A549 (cell line): ENCODE measurements at regions not wholly inside any gene's neighbourhood (a gene's known extent, or its start where the extent isn't known, plus 50 kb on each side); places are given as distances from the start of the nearest gene placed in this dataset.

Source experiments
- ATAC-seq, 2 experiments: fragments of 200-7000 bp in 1 of 2; fragments of >200 bp in 1 of 2; cut with Nextera tagmentation in 1 of 2; cut with Tn5 transposase in 1 of 2; 3 replicates each; pipeline versions ENCODE4 v1.8.0 to v1.9.1; 2018 to 2020; ENCODE audit warnings: mild to moderate bottlenecking in 1 of 2, moderate library complexity in 1 of 2
- CTCF ChIA-PET: fragments of 300-600 bp; sonication (Branson Sonifier 250); formaldehyde crosslinking; extraction: SDS; loops from one replicate; lab custom pipeline; 2021; ENCODE audit warnings: antibody characterized with exemption, inconsistent platforms; lab: Yijun Ruan, JAX
- POLR2A ChIA-PET: fragments of 350-600 bp; formaldehyde crosslinking; extraction: SDS; loops from one replicate; lab custom pipeline; 2021; ENCODE audit warnings: antibody characterized with exemption, inconsistent platforms; lab: Yijun Ruan, JAX
- DNase-seq, 2 experiments: peaks; one replicate each; pipeline versions ENCODE4 v3.0.0 to v3.0.0-alpha.2; 2011 to 2016; ENCODE audit warnings: low read depth in 1 of 2, low spot score in 1 of 2
- FAIRE-seq: peaks from 2 replicates; lab custom pipeline; 2011; peaks lifted over from hg19 to GRCh38; lab: Jason Lieb, UNC
- H3K27ac ChIP-seq, 2 experiments: fragments of >200 bp; sonication (Bioruptor Twin); formaldehyde crosslinking; 3 replicates each; pipeline ENCODE4 v1.5.1; 2016 to 2017
- H3K4me1 ChIP-seq: fragments of >200 bp; sonication (Bioruptor Twin); formaldehyde crosslinking; 3 replicates; pipeline ENCODE4 v1.6.1; 2016
- H3K4me2 ChIP-seq: fragments of >200 bp; sonication (Bioruptor Twin); formaldehyde crosslinking; 3 replicates; pipeline ENCODE4 v1.6.1; 2016
- H3K4me3 ChIP-seq: fragments of >200 bp; sonication (Bioruptor Twin); formaldehyde crosslinking; 3 replicates; pipeline ENCODE4 v1.5.1; 2016
- H3K9me3 ChIP-seq: fragments of >200 bp; sonication (Bioruptor Twin); formaldehyde crosslinking; 3 replicates; pipeline ENCODE4 v1.6.1; 2016
- CBX2 ChIP-seq: fragments of 200-600 bp; sonication (generic); IDR thresholded peaks from 2 replicates; pipeline ENCODE4 v1.6.1; 2016; ENCODE audit warnings: low read depth, mild to moderate bottlenecking, borderline replicate concordance
- CEBPB ChIP-seq, 2 experiments: fragments of >200 bp in 1 of 2; sonication (Bioruptor Twin) in 1 of 2; formaldehyde crosslinking in 1 of 2; IDR thresholded peaks; 2 replicates each; pipeline ENCODE4 v1.6.1; 2012 to 2016
- CHD4 ChIP-seq: fragments of 200-600 bp; sonication (generic); IDR thresholded peaks from 2 replicates; pipeline ENCODE4 v1.6.1; 2016; ENCODE audit warnings: antibody characterized with exemption, mild to moderate bottlenecking, borderline replicate concordance
- GATA3 ChIP-seq: IDR thresholded peaks from 2 replicates; pipeline ENCODE4 v1.6.1; 2012; ENCODE audit warnings: borderline replicate concordance
- HDAC2 ChIP-seq: fragments of 200-600 bp; sonication (generic); IDR thresholded peaks from 2 replicates; pipeline ENCODE4 v1.6.1; 2016
- HEYL ChIP-seq: fragments of 250-450 bp; sonication (Bioruptor Pico); IDR thresholded peaks from 2 replicates; pipeline ENCODE4 v1.8.0; 2021; ENCODE audit warnings: mild to moderate bottlenecking, moderate library complexity
- HOXB13 ChIP-seq: fragments of 250-450 bp; sonication (Bioruptor Pico); IDR thresholded peaks from 2 replicates; pipeline ENCODE4 v1.5.0; 2020; ENCODE audit warnings: low read depth, mild to moderate bottlenecking, moderate library complexity
- MAZ ChIP-seq: fragments of 150-350 bp; IDR thresholded peaks from 2 replicates; pipeline ENCODE4 v1.6.1; 2014; ENCODE audit warnings: antibody characterized with exemption, low read depth, low read length, borderline replicate concordance
- PHF8 ChIP-seq: fragments of 200-600 bp; sonication (generic); IDR thresholded peaks from 2 replicates; pipeline ENCODE4 v1.6.1; 2016; ENCODE audit warnings: low read depth, mild to moderate bottlenecking, antibody characterized with exemption, moderate library complexity, borderline replicate concordance
- POLR2AphosphoS2 ChIP-seq: conservative IDR thresholded peaks from 2 replicates; pipeline ENCODE4 v1.6.1; 2012; ENCODE audit warnings: low read length, improper control_type of control experiment, inconsistent platforms
- SMC3 ChIP-seq: fragments of >200 bp; sonication (Bioruptor Twin); formaldehyde crosslinking; IDR thresholded peaks from 3 replicates; pipeline ENCODE4 v1.6.1; 2018; ENCODE audit warnings: inconsistent platforms
- SREBF2 ChIP-seq: fragments of 450-650 bp; IDR thresholded peaks from 2 replicates; pipeline ENCODE4 v1.6.1; 2014; ENCODE audit warnings: mild to moderate bottlenecking, moderate library complexity
- ZFP36 ChIP-seq: fragments of 450-650 bp; IDR thresholded peaks from 2 replicates; pipeline ENCODE4 v1.6.1; 2014; ENCODE audit warnings: borderline replicate concordance; ENCODE audit not compliant: partially characterized antibody
- ZNF302 ChIP-seq: fragments of 250-450 bp; sonication (Bioruptor Pico); IDR thresholded peaks from 2 replicates; pipeline ENCODE4 v1.9.0; 2021; ENCODE audit warnings: inconsistent platforms, mild to moderate bottlenecking, moderate library complexity
- WGBS: methylation state at CpG from one replicate; pipeline ENCODE4 v1.1.6; 2017; ENCODE audit errors: missing lambda C conversion rate; 5-methylcytosine and 5-hydroxymethylcytosine counted together
- TF ChIP-seq, protein P1 (sequence below): fragments of 200-600 bp; sonication (generic); IDR thresholded peaks from 2 replicates; pipeline ENCODE4 v1.6.1; 2016; ENCODE audit warnings: antibody characterized with exemption, mild to moderate bottlenecking, moderate library complexity
- TF ChIP-seq, protein P2 (sequence below): fragments of >200 bp; sonication (Bioruptor Twin); formaldehyde crosslinking; IDR thresholded peaks from 3 replicates; pipeline ENCODE4 v1.6.1; 2016
- TF ChIP-seq, protein P3 (sequence below): fragments of 250-450 bp; sonication (Bioruptor Pico); IDR thresholded peaks from 2 replicates; pipeline ENCODE4 v1.5.0; 2021; ENCODE audit warnings: mild to moderate bottlenecking, moderate library complexity, borderline replicate concordance
- TF ChIP-seq, protein P4 (sequence below): fragments of 450-650 bp; IDR thresholded peaks from 2 replicates; pipeline ENCODE4 v1.6.1; 2014; ENCODE audit warnings: antibody characterized with exemption
- TF ChIP-seq, protein P5 (sequence below): fragments of >200 bp; sonication (Bioruptor Twin); formaldehyde crosslinking; IDR thresholded peaks from 2 replicates; pipeline ENCODE4 v1.6.1; 2016
- TF ChIP-seq, protein P6 (sequence below): fragments of 250-450 bp; sonication (Bioruptor Pico); IDR thresholded peaks from 2 replicates; pipeline ENCODE4 v1.5.0; 2020; ENCODE audit warnings: low read depth, mild to moderate bottlenecking, moderate library complexity

DNA sequence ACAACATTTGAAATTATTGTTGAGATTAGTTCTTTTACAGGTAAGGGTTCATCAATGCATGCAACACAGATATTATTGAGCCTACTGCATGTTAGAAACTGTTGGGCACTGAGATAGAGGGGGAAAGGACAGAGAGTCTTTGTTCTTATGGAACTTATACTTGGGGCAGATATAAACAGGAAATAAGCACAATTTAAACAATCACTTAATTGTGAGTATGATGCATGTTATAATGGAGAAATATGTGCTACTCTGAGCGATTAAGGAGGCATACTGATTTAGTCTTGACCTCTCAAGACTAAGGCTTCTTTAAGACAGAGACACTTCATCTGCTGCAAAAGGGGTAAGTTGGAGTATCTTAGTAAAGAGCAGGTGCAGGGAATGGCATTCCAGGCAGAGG is 593.3 kb downstream of the CCSER2 start:
- TF ChIP-seq, protein P1, sequence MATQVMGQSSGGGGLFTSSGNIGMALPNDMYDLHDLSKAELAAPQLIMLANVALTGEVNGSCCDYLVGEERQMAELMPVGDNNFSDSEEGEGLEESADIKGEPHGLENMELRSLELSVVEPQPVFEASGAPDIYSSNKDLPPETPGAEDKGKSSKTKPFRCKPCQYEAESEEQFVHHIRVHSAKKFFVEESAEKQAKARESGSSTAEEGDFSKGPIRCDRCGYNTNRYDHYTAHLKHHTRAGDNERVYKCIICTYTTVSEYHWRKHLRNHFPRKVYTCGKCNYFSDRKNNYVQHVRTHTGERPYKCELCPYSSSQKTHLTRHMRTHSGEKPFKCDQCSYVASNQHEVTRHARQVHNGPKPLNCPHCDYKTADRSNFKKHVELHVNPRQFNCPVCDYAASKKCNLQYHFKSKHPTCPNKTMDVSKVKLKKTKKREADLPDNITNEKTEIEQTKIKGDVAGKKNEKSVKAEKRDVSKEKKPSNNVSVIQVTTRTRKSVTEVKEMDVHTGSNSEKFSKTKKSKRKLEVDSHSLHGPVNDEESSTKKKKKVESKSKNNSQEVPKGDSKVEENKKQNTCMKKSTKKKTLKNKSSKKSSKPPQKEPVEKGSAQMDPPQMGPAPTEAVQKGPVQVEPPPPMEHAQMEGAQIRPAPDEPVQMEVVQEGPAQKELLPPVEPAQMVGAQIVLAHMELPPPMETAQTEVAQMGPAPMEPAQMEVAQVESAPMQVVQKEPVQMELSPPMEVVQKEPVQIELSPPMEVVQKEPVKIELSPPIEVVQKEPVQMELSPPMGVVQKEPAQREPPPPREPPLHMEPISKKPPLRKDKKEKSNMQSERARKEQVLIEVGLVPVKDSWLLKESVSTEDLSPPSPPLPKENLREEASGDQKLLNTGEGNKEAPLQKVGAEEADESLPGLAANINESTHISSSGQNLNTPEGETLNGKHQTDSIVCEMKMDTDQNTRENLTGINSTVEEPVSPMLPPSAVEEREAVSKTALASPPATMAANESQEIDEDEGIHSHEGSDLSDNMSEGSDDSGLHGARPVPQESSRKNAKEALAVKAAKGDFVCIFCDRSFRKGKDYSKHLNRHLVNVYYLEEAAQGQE, result no peak
- no peak for TF ChIP-seq GATA3
- no peak overlapping the region for H3K4me3 ChIP-seq
- no peak for FAIRE-seq
- 0% methylated on average over 1 of the region's 1 CpG for WGBS
- no peak for DNase-seq
- no peak overlapping the region for H3K4me2 ChIP-seq
- ChIA-PET POLR2A (no interaction called here), CTCF (no interaction called here)
- no peaks in the 10 kb centered on the region for H3K4me1 ChIP-seq
- H3K27ac ChIP-seq, result no peak overlapping the region
- no peaks in the 10 kb centered on the region for H3K9me3 ChIP-seq
- no peak for ATAC-seq

DNA sequence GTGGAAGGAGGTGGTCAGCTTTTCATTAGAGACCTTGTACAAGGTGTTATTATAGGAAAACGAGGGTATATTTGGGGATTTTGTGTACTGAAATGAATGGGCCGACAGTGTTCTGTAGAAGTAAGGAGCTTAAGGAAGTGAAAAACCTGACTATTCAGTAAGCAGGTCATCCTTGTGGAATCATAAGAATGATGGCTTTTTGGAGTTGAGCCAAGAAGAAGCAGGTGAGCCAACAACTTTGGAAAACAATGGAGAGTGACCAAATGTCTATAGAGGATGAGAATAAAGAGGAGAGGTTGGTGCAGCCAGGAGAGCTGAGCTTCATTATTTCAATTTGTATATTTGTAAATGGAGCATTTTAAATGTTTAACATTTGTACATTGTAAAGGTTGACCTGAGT is 595.7 kb downstream of the CCSER2 start:
- TF ChIP-seq, protein P2, sequence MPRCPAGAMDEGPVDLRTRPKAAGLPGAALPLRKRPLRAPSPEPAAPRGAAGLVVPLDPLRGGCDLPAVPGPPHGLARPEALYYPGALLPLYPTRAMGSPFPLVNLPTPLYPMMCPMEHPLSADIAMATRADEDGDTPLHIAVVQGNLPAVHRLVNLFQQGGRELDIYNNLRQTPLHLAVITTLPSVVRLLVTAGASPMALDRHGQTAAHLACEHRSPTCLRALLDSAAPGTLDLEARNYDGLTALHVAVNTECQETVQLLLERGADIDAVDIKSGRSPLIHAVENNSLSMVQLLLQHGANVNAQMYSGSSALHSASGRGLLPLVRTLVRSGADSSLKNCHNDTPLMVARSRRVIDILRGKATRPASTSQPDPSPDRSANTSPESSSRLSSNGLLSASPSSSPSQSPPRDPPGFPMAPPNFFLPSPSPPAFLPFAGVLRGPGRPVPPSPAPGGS, result no peak
- FAIRE-seq, result no peak
- no peak for DNase-seq
- 2% methylated on average over 2 of the region's 2 CpGs for WGBS
- H3K27ac ChIP-seq, result no peak overlapping the region
- no peak overlapping the region for H3K4me2 ChIP-seq
- no peaks in the 10 kb centered on the region for H3K4me1 ChIP-seq
- CTCF ChIA-PET, result interaction anchor here (0.6 kb wide), 1 partner anchor 134 kb away, joined by 3 read pairs; no protein-coding TSS in a partner anchor
- no peaks in the 10 kb centered on the region for H3K9me3 ChIP-seq
- no peak for ATAC-seq
- POLR2A ChIA-PET, result no interaction called here
- no peak overlapping the region for H3K4me3 ChIP-seq

DNA sequence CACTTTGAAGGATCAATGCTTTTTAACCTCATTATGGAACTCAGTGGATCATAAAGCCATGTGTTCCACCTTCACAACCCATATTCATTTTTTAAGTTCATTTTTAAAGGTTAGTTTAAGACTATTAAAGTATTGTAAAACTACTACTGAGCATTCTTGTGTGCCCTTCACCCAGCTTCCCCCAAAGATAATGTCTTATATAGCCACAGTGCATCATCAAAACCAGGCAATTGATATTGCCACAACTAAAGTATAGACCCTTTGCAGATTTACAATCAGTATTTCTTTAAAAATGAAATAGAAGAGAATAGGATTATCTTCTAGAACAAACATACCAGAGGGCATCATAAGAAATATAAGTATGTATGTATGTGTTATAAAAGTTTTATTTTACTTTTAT is 597.1 kb downstream of the CCSER2 start:
- TF ChIP-seq, protein P3, sequence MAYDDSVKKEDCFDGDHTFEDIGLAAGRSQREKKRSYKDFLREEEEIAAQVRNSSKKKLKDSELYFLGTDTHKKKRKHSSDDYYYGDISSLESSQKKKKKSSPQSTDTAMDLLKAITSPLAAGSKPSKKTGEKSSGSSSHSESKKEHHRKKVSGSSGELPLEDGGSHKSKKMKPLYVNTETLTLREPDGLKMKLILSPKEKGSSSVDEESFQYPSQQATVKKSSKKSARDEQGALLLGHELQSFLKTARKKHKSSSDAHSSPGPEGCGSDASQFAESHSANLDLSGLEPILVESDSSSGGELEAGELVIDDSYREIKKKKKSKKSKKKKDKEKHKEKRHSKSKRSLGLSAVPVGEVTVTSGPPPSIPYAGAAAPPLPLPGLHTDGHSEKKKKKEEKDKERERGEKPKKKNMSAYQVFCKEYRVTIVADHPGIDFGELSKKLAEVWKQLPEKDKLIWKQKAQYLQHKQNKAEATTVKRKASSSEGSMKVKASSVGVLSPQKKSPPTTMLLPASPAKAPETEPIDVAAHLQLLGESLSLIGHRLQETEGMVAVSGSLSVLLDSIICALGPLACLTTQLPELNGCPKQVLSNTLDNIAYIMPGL (CRISPR knock-in tag), result no peak
- TF ChIP-seq CHD4 (no peak), ZNF302 (CRISPR knock-in tag) (no peak), HOXB13 (CRISPR knock-in tag) (no peak), PHF8 (no peak), HEYL (CRISPR knock-in tag) (no peak), CBX2 (no peak), GATA3 (no peak), CEBPB (IDR thresholded peaks at IDR 0.05) (no peak), HDAC2 (no peak), MAZ (no peak), POLR2AphosphoS2 (no peak), SREBF2 (no peak), SMC3 (no peak), ZFP36 (no peak)
- TF ChIP-seq, protein P4, sequence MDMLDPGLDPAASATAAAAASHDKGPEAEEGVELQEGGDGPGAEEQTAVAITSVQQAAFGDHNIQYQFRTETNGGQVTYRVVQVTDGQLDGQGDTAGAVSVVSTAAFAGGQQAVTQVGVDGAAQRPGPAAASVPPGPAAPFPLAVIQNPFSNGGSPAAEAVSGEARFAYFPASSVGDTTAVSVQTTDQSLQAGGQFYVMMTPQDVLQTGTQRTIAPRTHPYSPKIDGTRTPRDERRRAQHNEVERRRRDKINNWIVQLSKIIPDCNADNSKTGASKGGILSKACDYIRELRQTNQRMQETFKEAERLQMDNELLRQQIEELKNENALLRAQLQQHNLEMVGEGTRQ, result no peak
- TF ChIP-seq, protein P5, sequence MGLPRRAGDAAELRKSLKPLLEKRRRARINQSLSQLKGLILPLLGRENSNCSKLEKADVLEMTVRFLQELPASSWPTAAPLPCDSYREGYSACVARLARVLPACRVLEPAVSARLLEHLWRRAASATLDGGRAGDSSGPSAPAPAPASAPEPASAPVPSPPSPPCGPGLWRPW, result no peak
- TF ChIP-seq, protein P6, sequence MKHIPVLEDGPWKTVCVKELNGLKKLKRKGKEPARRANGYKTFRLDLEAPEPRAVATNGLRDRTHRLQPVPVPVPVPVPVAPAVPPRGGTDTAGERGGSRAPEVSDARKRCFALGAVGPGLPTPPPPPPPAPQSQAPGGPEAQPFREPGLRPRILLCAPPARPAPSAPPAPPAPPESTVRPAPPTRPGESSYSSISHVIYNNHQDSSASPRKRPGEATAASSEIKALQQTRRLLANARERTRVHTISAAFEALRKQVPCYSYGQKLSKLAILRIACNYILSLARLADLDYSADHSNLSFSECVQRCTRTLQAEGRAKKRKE (CRISPR knock-in tag), result no peak
- TF ChIP-seq, all 56 proteins: peak for 0
- Histone ChIP-seq H3K9me3 (no peaks in the 10 kb centered on the region), H3K4me2 (no peak overlapping the region), H3K27ac (no peak overlapping the region), H3K4me1 (no peaks in the 10 kb centered on the region), H3K4me3 (no peak overlapping the region)
- ATAC-seq (no peak), DNase-seq (no peak), FAIRE-seq (no peak)
- ChIA-PET CTCF (no interaction called here), POLR2A (no interaction called here)
